ENCODE measurements at regions not wholly inside any gene's neighbourhood (a gene's known extent, or its start where the extent isn't known, plus 50 kb on each side); places are given as distances from the start of the nearest gene placed in this dataset.

GRCh38 chr20:57004951-57005933 lies 261.2 kb downstream of the BMP7 start:
- Histone ChIP-seq H3K4me1 (no peaks in the 10 kb centered on the region), H3K27ac (no peak overlapping the region), H3K27me3 (peaks cover 39% of the 10 kb centered on the region), H3K36me3 (no peaks in the 10 kb centered on the region), H3K9me3 (no peaks in the 10 kb centered on the region), H3K4me3 (no peak overlapping the region)
- ATAC-seq: no peak
- DNase-seq: no peak
- TF ChIP-seq CTCF (IDR thresholded peaks at IDR 0.05): no peak
- intact Hi-C loops (cut with DNase I): no loop called here

- ATAC-seq: no peak
- no peak for TF ChIP-seq CTCF (IDR thresholded peaks at IDR 0.05)
- H3K27me3 ChIP-seq: peaks cover 51% of the 10 kb centered on the region
- DNase-seq: no peak
- H3K9me3 ChIP-seq: no peaks in the 10 kb centered on the region
- H3K4me3 ChIP-seq: no peak overlapping the region
- no peaks in the 10 kb centered on the region for H3K4me1 ChIP-seq
- H3K36me3 ChIP-seq: no peaks in the 10 kb centered on the region
- H3K27ac ChIP-seq: no peak overlapping the region
- intact Hi-C loops (cut with DNase I): no loop called here
These were observed 259.9 kb downstream of the BMP7 start for GRCh38 chr20:57006411-57007170.

- H3K36me3 ChIP-seq: no peaks in the 10 kb centered on the region
- no peak overlapping the region for H3K27ac ChIP-seq
- H3K4me1 ChIP-seq: no peaks in the 10 kb centered on the region
- no peaks in the 10 kb centered on the region for H3K9me3 ChIP-seq
- no peak overlapping the region for H3K4me3 ChIP-seq
- DNase-seq: no peak
- peaks cover 51% of the 10 kb centered on the region for H3K27me3 ChIP-seq
- no peak for TF ChIP-seq CTCF (IDR thresholded peaks at IDR 0.05)
- ATAC-seq: no peak
- intact Hi-C loops (cut with DNase I): no loop called here
These were observed 259.3 kb downstream of the BMP7 start for GRCh38 chr20:57007171-57007540.

GRCh38 chr20:57008217-57008616 lies 258.2 kb downstream of the BMP7 start:
- ATAC-seq (no peak), DNase-seq (no peak)
- Histone ChIP-seq H3K36me3 (no peaks in the 10 kb centered on the region), H3K9me3 (no peaks in the 10 kb centered on the region), H3K27ac (no peak overlapping the region), H3K4me1 (no peaks in the 10 kb centered on the region), H3K4me3 (no peak overlapping the region), H3K27me3 (peaks cover 57% of the 10 kb centered on the region)
- intact Hi-C loops (cut with DNase I): no loop called here
- no peak for TF ChIP-seq CTCF (IDR thresholded peaks at IDR 0.05)

- H3K4me3 ChIP-seq: no peak overlapping the region
- intact Hi-C loops (cut with DNase I): no loop called here
- no peaks in the 10 kb centered on the region for H3K9me3 ChIP-seq
- ATAC-seq: no peak
- H3K27ac ChIP-seq: no peak overlapping the region
- no peaks in the 10 kb centered on the region for H3K4me1 ChIP-seq
- peaks cover 57% of the 10 kb centered on the region for H3K27me3 ChIP-seq
- H3K36me3 ChIP-seq: no peaks in the 10 kb centered on the region
- DNase-seq: no peak
- TF ChIP-seq CTCF (IDR thresholded peaks at IDR 0.05): no peak
These were observed 257.1 kb downstream of the BMP7 start for GRCh38 chr20:57009355-57009754.

Measured in upper lobe of right lung (tissue), 1 donor.